Gastrocnemius medialis (tissue), 4 donors: ENCODE measurements at regions not wholly inside any gene's neighbourhood (a gene's known extent, or its start where the extent isn't known, plus 50 kb on each side); places are given as distances from the start of the nearest gene placed in this dataset.

ENCODE experiments used
- ATAC-seq, 2 donors: fragments of 150-250 bp; one replicate each; pipeline ENCODE4 v1.9.1; 2016
- DNase-seq, 2 donors: peaks; one replicate each; pipeline ENCODE4 v3.0.0-alpha.2; 2019
- H3K27ac ChIP-seq, 4 donors: fragments of 200-600 bp; sonication (generic); 1 replicate in 1 of 4; 2 replicates in 3 of 4; pipeline ENCODE4 v1.5.1; 2016 to 2018; ENCODE audit warnings: mild to moderate bottlenecking in 2 of 4, moderate library complexity in 1 of 4
- H3K27me3 ChIP-seq, 3 donors: fragments of 200-600 bp; sonication (generic) in 2 of 3; 1 replicate in 1 of 3; 2 replicates in 2 of 3; pipeline versions ENCODE4 v1.5.1 to v1.6.0; 2016 to 2019; ENCODE audit warnings: mild to moderate bottlenecking in 1 of 3, moderate library complexity in 1 of 3
- H3K36me3 ChIP-seq, 2 donors: fragments of 200-600 bp; sonication (generic) in 1 of 2; one replicate each; pipeline ENCODE4 v1.5.1; 2017 to 2018
- H3K4me1 ChIP-seq, 2 donors: fragments of 200-600 bp; sonication (generic) in 1 of 2; one replicate each; pipeline ENCODE4 v1.5.1; 2016 to 2017; ENCODE audit warnings: mild to moderate bottlenecking in 2 of 2
- H3K4me3 ChIP-seq, 4 donors: fragments of 200-600 bp; sonication (generic) in 3 of 4; 1 replicate in 1 of 4; 2 replicates in 3 of 4; pipeline ENCODE4 v1.5.1; 2016 to 2019; ENCODE audit warnings: mild to moderate bottlenecking in 2 of 4
- H3K9me3 ChIP-seq, 3 donors: fragments of 200-600 bp; sonication (generic) in 2 of 3; 1 replicate in 1 of 3; 2 replicates in 2 of 3; pipeline ENCODE4 v1.5.1; 2016 to 2019
- CTCF ChIP-seq, 5 experiments: fragments of 450-650 bp in 3 of 5; fragments of 200-600 bp in 2 of 5; sonication (generic) in 2 of 5; IDR thresholded peaks in 4 of 5; conservative IDR thresholded peaks in 1 of 5; 1 replicate in 4 of 5; 2 replicates in 1 of 5; pipeline ENCODE4 v1.5.1; 2016 to 2019; ENCODE audit warnings: antibody characterized with exemption in 5 of 5, mild to moderate bottlenecking in 3 of 5, moderate library complexity in 3 of 5
- POLR2A ChIP-seq, 2 donors: fragments of 450-650 bp; IDR thresholded peaks; one replicate each; pipeline ENCODE4 v1.6.1; 2017; ENCODE audit warnings: antibody characterized with exemption in 2 of 2, mild to moderate bottlenecking in 2 of 2, moderate library complexity in 2 of 2
- in situ Hi-C, 4 donors: fragments of 200-750 bp; cut with MboI; loops; one replicate each; pipeline versions ENCODE4 v1.15.0 to v1.8.0; 2017; ENCODE audit warnings: low sequenced_read_pairs in 4 of 4
- intact Hi-C: fragments of 100-400 bp; cut with DNase I; formaldehyde crosslinking; loops from one replicate; pipeline ENCODE4 v1.15.1; 2023; ENCODE audit warnings: low total_unique reads

- intact Hi-C loops (no loop called here), in situ Hi-C loops (no loop called here)
- no peak overlapping the region for H3K27ac ChIP-seq
- no peaks in the 10 kb centered on the region for H3K9me3 ChIP-seq
- no peaks in the 10 kb centered on the region for H3K27me3 ChIP-seq
- DNase-seq (no peak), ATAC-seq (no peak)
- no peak overlapping the region for H3K4me3 ChIP-seq
- H3K4me1 ChIP-seq, result no peaks in the 10 kb centered on the region
- TF ChIP-seq POLR2A (IDR thresholded peaks at IDR 0.05) (no peak), CTCF (IDR thresholded peaks at IDR 0.05 in 4 of 5, conservative IDR thresholded peaks at IDR 0.05 in 1 of 5) (no peak)
- no peaks in the 10 kb centered on the region for H3K36me3 ChIP-seq
These were observed 205.4 kb upstream of the BMP2 start for GRCh38 chr20:6562111-6562510.

GRCh38 chr20:6560978-6561377 is 206.5 kb upstream of the BMP2 start:
- H3K27me3 ChIP-seq, result no peaks in the 10 kb centered on the region
- TF ChIP-seq CTCF (IDR thresholded peaks at IDR 0.05 in 4 of 5, conservative IDR thresholded peaks at IDR 0.05 in 1 of 5), result no peak
- no peak for TF ChIP-seq POLR2A (IDR thresholded peaks at IDR 0.05)
- DNase-seq (no peak), ATAC-seq (no peak)
- H3K27ac ChIP-seq, result no peak overlapping the region
- H3K4me1 ChIP-seq, result no peaks in the 10 kb centered on the region
- intact Hi-C loops, result no loop called here
- H3K4me3 ChIP-seq, result no peak overlapping the region
- H3K9me3 ChIP-seq, result no peaks in the 10 kb centered on the region
- in situ Hi-C loops, result no loop called here
- H3K36me3 ChIP-seq, result no peaks in the 10 kb centered on the region

- no peaks in the 10 kb centered on the region for H3K9me3 ChIP-seq
- ATAC-seq (no peak), DNase-seq (no peak)
- no peaks in the 10 kb centered on the region for H3K27me3 ChIP-seq
- no peak overlapping the region for H3K27ac ChIP-seq
- no peaks in the 10 kb centered on the region for H3K4me1 ChIP-seq
- in situ Hi-C loops, result no loop called here
- no peaks in the 10 kb centered on the region for H3K36me3 ChIP-seq
- no peak for TF ChIP-seq POLR2A (IDR thresholded peaks at IDR 0.05)
- no peak for TF ChIP-seq CTCF (IDR thresholded peaks at IDR 0.05 in 4 of 5, conservative IDR thresholded peaks at IDR 0.05 in 1 of 5)
- H3K4me3 ChIP-seq, result no peak overlapping the region
- intact Hi-C loops, result no loop called here
These were observed 207.7 kb upstream of the BMP2 start for GRCh38 chr20:6559791-6560190.

- no peak for ATAC-seq
- intact Hi-C loops (no loop called here), in situ Hi-C loops (no loop called here)
- Histone ChIP-seq H3K9me3 (no peaks in the 10 kb centered on the region), H3K27me3 (no peaks in the 10 kb centered on the region), H3K27ac (no peak overlapping the region), H3K4me3 (no peak overlapping the region), H3K4me1 (no peaks in the 10 kb centered on the region), H3K36me3 (no peaks in the 10 kb centered on the region)
- no peak for DNase-seq
- TF ChIP-seq CTCF (IDR thresholded peaks at IDR 0.05 in 4 of 5, conservative IDR thresholded peaks at IDR 0.05 in 1 of 5) (no peak), POLR2A (IDR thresholded peaks at IDR 0.05) (no peak)
These were observed 209.1 kb upstream of the BMP2 start for GRCh38 chr20:6558341-6558740.

- Histone ChIP-seq H3K4me1 (no peaks in the 10 kb centered on the region), H3K9me3 (no peaks in the 10 kb centered on the region), H3K27ac (no peak overlapping the region), H3K4me3 (no peak overlapping the region), H3K36me3 (no peaks in the 10 kb centered on the region), H3K27me3 (no peaks in the 10 kb centered on the region)
- TF ChIP-seq POLR2A (IDR thresholded peaks at IDR 0.05) (no peak), CTCF (IDR thresholded peaks at IDR 0.05 in 4 of 5, conservative IDR thresholded peaks at IDR 0.05 in 1 of 5) (no peak)
- in situ Hi-C loops (no loop called here), intact Hi-C loops (no loop called here)
- no peak for DNase-seq
- ATAC-seq, result no peak
These were observed 233.6 kb upstream of the BMP2 start for GRCh38 chr20:6533761-6534479.
